ENCODE measurements at regions not wholly inside any gene's neighbourhood (a gene's known extent, or its start where the extent isn't known, plus 50 kb on each side); places are given as distances from the start of the nearest gene placed in this dataset.

GRCh38 chr15:35783203-35783602, 237.2 kb upstream of the DPH6 start:
- no peak for DNase-seq

- no peak for DNase-seq
Measured at GRCh38 chr15:35784745-35785144, 238.8 kb upstream of the DPH6 start.

GRCh38 chr15:35810007-35810406, 264.0 kb upstream of the DPH6 start:
- no peak for DNase-seq

- no peak for DNase-seq
Measured at GRCh38 chr15:35813573-35813972, 267.6 kb upstream of the DPH6 start.

- no peak for DNase-seq
Measured at GRCh38 chr15:35818846-35819245, 272.9 kb upstream of the DPH6 start.

- no peak for DNase-seq
Measured at GRCh38 chr15:35822153-35822552, 276.2 kb upstream of the DPH6 start.

GRCh38 chr15:35827141-35827540, 281.2 kb upstream of the DPH6 start:
- DNase-seq = peak; percentile 33

- no peak for DNase-seq
Measured at GRCh38 chr15:35827911-35828310, 281.9 kb upstream of the DPH6 start.

GRCh38 chr15:35833581-35833980, 287.6 kb upstream of the DPH6 start:
- no peak for DNase-seq

GRCh38 chr15:35834216-35834830, 288.4 kb upstream of the DPH6 start:
- DNase-seq = no peak

- no peak for DNase-seq
Measured at GRCh38 chr15:35834866-35835265, 288.9 kb upstream of the DPH6 start.

- DNase-seq = no peak
Measured at GRCh38 chr15:35838424-35839111, 292.6 kb upstream of the DPH6 start.

- no peak for DNase-seq
Measured at GRCh38 chr15:35842631-35843030, 296.7 kb upstream of the DPH6 start.

GRCh38 chr15:35843498-35843897, 297.5 kb upstream of the DPH6 start:
- DNase-seq = no peak

GRCh38 chr15:35850284-35850683, 304.3 kb upstream of the DPH6 start:
- DNase-seq = no peak

- DNase-seq = no peak
Measured at GRCh38 chr15:35851491-35851890, 305.5 kb upstream of the DPH6 start.

- no peak for DNase-seq
Measured at GRCh38 chr15:35852818-35853624, 307.1 kb upstream of the DPH6 start.

GRCh38 chr15:35854316-35854715, 308.4 kb upstream of the DPH6 start:
- DNase-seq = no peak

- DNase-seq = no peak
Measured at GRCh38 chr15:35857567-35858226, 311.7 kb upstream of the DPH6 start.

GRCh38 chr15:35858707-35859106, 312.7 kb upstream of the DPH6 start:
- DNase-seq = no peak

GRCh38 chr15:35863655-35864054, 317.7 kb upstream of the DPH6 start:
- no peak for DNase-seq

- no peak for DNase-seq
Measured at GRCh38 chr15:35867356-35867755, 321.4 kb upstream of the DPH6 start.

GRCh38 chr15:35871282-35871681, 325.3 kb upstream of the DPH6 start:
- DNase-seq = no peak

GRCh38 chr15:35871812-35872211, 325.8 kb upstream of the DPH6 start:
- no peak for DNase-seq

All from OCI-M1 (cell line).